ENCODE measurements at regions not wholly inside any gene's neighbourhood (a gene's known extent, or its start where the extent isn't known, plus 50 kb on each side); places are given as distances from the start of the nearest gene placed in this dataset.

GRCh38 chr4:187064033-187064432 lies 340.4 kb upstream of the FAT1 start:
- WGBS (ENCODE audit: low lambda C conversion rate), result 81% methylated on average over 30 of the region's 30 CpGs
- H3K4me2 ChIP-seq (ENCODE audit: low read depth, low read length), result no peak overlapping the region
- ChIA-PET CTCF (ENCODE audit: low intra/inter-chr PET ratio, low total read pairs) (no interaction called here), POLR2A (no interaction called here)
- TF ChIP-seq ZNF841 (CRISPR knock-in tag; IDR thresholded peaks at IDR 0.05; ENCODE audit: borderline replicate concordance) (no peak), MED8 (CRISPR knock-in tag; IDR thresholded peaks at IDR 0.05; ENCODE audit: insufficient replicate concordance) (no peak), TERF1 (CRISPR knock-in tag; IDR thresholded peaks at IDR 0.05) (no peak), MED13 (CRISPR knock-in tag; IDR thresholded peaks at IDR 0.05) (no peak), BORCS8-MEF2B (CRISPR knock-in tag; IDR thresholded peaks at IDR 0.05) (no peak), POGK (CRISPR knock-in tag; conservative IDR thresholded peaks at IDR 0.05) (no peak), ZSCAN22 (CRISPR knock-in tag; IDR thresholded peaks at IDR 0.05) (no peak), CREB3 (CRISPR knock-in tag; IDR thresholded peaks at IDR 0.05) (no peak), ZBTB4 (CRISPR knock-in tag; IDR thresholded peaks at IDR 0.05; ENCODE audit: borderline replicate concordance) (no peak), ELF3 (CRISPR knock-in tag; IDR thresholded peaks at IDR 0.05) (no peak)
- peaks cover 3 to 32% of the 10 kb centered on the region in 2 experiments; a peak in 3 of 5 replicates for H3K27me3 ChIP-seq (ENCODE audit: control insufficient read depth in 1 of 2, insufficient read depth in 2 of 2, low read length in 2 of 2)
- in situ Hi-C loops (cut with HindIII; ENCODE audit: extremely low pct_ligation_motif_present, low pct_unique_long_range_greater_than_20kb) (no loop called here), intact Hi-C loops (cut with micrococcal nuclease; ENCODE audit: unreplicated experiment) (no loop called here)
- no peak overlapping the region for H2AFZ ChIP-seq (ENCODE audit: low read length)
- no peak overlapping the region for H3K27ac ChIP-seq (ENCODE audit: extremely low read length, insufficient read depth, low read length)
- no peaks in the 10 kb centered on the region for H3K79me2 ChIP-seq (ENCODE audit: insufficient read depth, low read length)
- H3K36me3 ChIP-seq (replicated peaks in 1 of 2; ENCODE audit: control insufficient read depth in 1 of 2, insufficient read depth in 2 of 2, low read length in 2 of 2), result no peaks in the 10 kb centered on the region
- H3K9ac ChIP-seq (ENCODE audit: insufficient read depth, low read depth, low read length), result no peak overlapping the region
- H3K4me1 ChIP-seq (ENCODE audit: insufficient read depth, low read length), result no peaks in the 10 kb centered on the region
- no peaks in the 10 kb centered on the region for H3K9me3 ChIP-seq (ENCODE audit: low read length)
- H3K4me3 ChIP-seq (replicated peaks in 1 of 3; ENCODE audit: insufficient read depth in 1 of 3, low read depth in 2 of 3, low read length in 3 of 3), result no peak overlapping the region
- no peak for FAIRE-seq
- BruUV-seq (replicated peaks), result no TSS peak
- H4K20me1 ChIP-seq (ENCODE audit: insufficient read depth, low read length), result no peaks in the 10 kb centered on the region
- no peak for DNase-seq (ENCODE audit: low spot score)
- no peak for ATAC-seq
